Chondrocyte (in vitro differentiated cells): ENCODE measurements at regions not wholly inside any gene's neighbourhood (a gene's known extent, or its start where the extent isn't known, plus 50 kb on each side); places are given as distances from the start of the nearest gene placed in this dataset.
"Not testable (repeated sequence)": the region's sequence is repeated elsewhere in the genome, so short reads cannot be mapped to it uniquely, and the experiment has no call there.

Experiments
- DNase-seq: peaks from one replicate; pipeline ENCODE4 v3.0.0; 2021; ENCODE audit warnings: mixed read lengths, low spot score
- H3K27ac Mint-ChIP-seq: one replicate; pipeline ENCODE4 v1.8.0; 2021; ENCODE audit warnings: mild to moderate bottlenecking, moderate library complexity, mixed read lengths; ENCODE audit not compliant: unreplicated experiment
- H3K27me3 Mint-ChIP-seq: 2 replicates; pipeline ENCODE4 v1.8.0; 2021; ENCODE audit warnings: low read depth, mixed read lengths
- H3K36me3 Mint-ChIP-seq: 2 replicates; pipeline ENCODE4 v1.8.0; 2021; ENCODE audit warnings: low read depth, mixed read lengths
- H3K4me1 Mint-ChIP-seq: 2 replicates; pipeline ENCODE4 v1.8.0; 2021; ENCODE audit warnings: low read depth, mild to moderate bottlenecking, mixed read lengths
- H3K4me3 Mint-ChIP-seq: one replicate; pipeline ENCODE4 v1.8.0; 2021; ENCODE audit warnings: mild to moderate bottlenecking, moderate library complexity, mixed read lengths; ENCODE audit not compliant: unreplicated experiment
- H3K9me3 Mint-ChIP-seq: 2 replicates; pipeline ENCODE4 v1.8.0; 2021; ENCODE audit warnings: low read depth, mixed read lengths
- CTCF ChIP-seq: fragments of 200-600 bp; sonication (generic); IDR thresholded peaks from 2 replicates; pipeline ENCODE4 v1.5.0; 2021; ENCODE audit warnings: antibody characterized with exemption, mild to moderate bottlenecking, moderate library complexity

- Mint-ChIP-seq H3K4me1 (no peaks in the 10 kb centered on the region), H3K36me3 (no peaks in the 10 kb centered on the region), H3K27ac (no peak overlapping the region), H3K4me3 (no peak overlapping the region), H3K9me3 (no peaks in the 10 kb centered on the region), H3K27me3 (peaks cover 5% of the 10 kb centered on the region)
- no peak for TF ChIP-seq CTCF
- no peak for DNase-seq
Observed at GRCh38 chr2:236917164-236917563, 168.5 kb upstream of the COPS8 start.

GRCh38 chr2:236918545-236918944 lies 167.1 kb upstream of the COPS8 start:
- no peak for TF ChIP-seq CTCF
- no peaks in the 10 kb centered on the region for H3K9me3 Mint-ChIP-seq
- no peak overlapping the region for H3K4me3 Mint-ChIP-seq
- DNase-seq: no peak
- no peak overlapping the region for H3K27ac Mint-ChIP-seq
- no peaks in the 10 kb centered on the region for H3K36me3 Mint-ChIP-seq
- no peaks in the 10 kb centered on the region for H3K27me3 Mint-ChIP-seq
- H3K4me1 Mint-ChIP-seq: no peaks in the 10 kb centered on the region

GRCh38 chr2:236919209-236919608 lies 166.5 kb upstream of the COPS8 start:
- Mint-ChIP-seq H3K4me3 (no peak overlapping the region), H3K36me3 (no peaks in the 10 kb centered on the region), H3K27ac (no peak overlapping the region), H3K9me3 (no peaks in the 10 kb centered on the region), H3K27me3 (no peaks in the 10 kb centered on the region), H3K4me1 (no peaks in the 10 kb centered on the region)
- no peak for TF ChIP-seq CTCF
- no peak for DNase-seq

GRCh38 chr2:236919801-236920379 lies 165.8 kb upstream of the COPS8 start:
- not testable (repeated sequence) for H3K36me3 Mint-ChIP-seq, H3K4me1 Mint-ChIP-seq, H3K27me3 Mint-ChIP-seq, DNase-seq, H3K4me3 Mint-ChIP-seq, H3K9me3 Mint-ChIP-seq, H3K27ac Mint-ChIP-seq

- Mint-ChIP-seq H3K4me1 (no peaks in the 10 kb centered on the region), H3K4me3 (no peak overlapping the region), H3K27ac (no peak overlapping the region), H3K9me3 (no peaks in the 10 kb centered on the region), H3K36me3 (no peaks in the 10 kb centered on the region), H3K27me3 (no peaks in the 10 kb centered on the region)
- no peak for TF ChIP-seq CTCF
- no peak for DNase-seq
Observed at GRCh38 chr2:236922061-236922460, 163.6 kb upstream of the COPS8 start.

GRCh38 chr2:236928380-236929037 lies 157.2 kb upstream of the COPS8 start:
- Mint-ChIP-seq H3K9me3 (no peaks in the 10 kb centered on the region), H3K36me3 (no peaks in the 10 kb centered on the region), H3K27ac (no peak overlapping the region), H3K4me3 (no peak overlapping the region), H3K4me1 (no peaks in the 10 kb centered on the region), H3K27me3 (peaks cover 2% of the 10 kb centered on the region)
- no peak for DNase-seq
- no peak for TF ChIP-seq CTCF
